ENCODE measurements at regions not wholly inside any gene's neighbourhood (a gene's known extent, or its start where the extent isn't known, plus 50 kb on each side); places are given as distances from the start of the nearest gene placed in this dataset.

DNA sequence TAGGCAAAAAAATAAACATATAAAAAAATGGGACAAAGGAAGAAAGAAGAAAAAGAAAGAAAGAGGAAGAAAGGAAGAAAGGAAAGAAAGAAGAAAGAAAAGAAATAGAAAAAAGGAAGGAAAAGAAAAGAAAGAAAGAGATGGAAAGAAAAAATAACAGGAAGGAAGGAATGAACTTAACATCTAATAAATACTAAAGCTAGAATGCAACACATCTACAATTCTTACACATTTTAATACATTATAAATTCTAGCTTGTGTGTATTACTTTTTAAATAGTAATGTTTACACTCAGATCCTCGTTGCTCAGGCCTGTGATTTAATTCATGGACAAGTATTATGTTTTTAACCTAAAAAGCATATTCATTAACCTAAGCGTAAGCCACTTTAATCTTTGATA lies 703.0 kb upstream of the KIF2B start:
- Histone ChIP-seq H3K4me3 (replicated peaks in 1 of 4; ENCODE audit: control extremely low read depth in 1 of 4, insufficient read depth in 1 of 4, low read depth in 3 of 4, low read length in 4 of 4) (no peak overlapping the region), H3K9me3 (ENCODE audit: control insufficient read depth, insufficient read depth, low read depth, low read length) (no peaks in the 10 kb centered on the region), H3K36me3 (ENCODE audit: control insufficient read depth, insufficient read depth, low read length) (no peaks in the 10 kb centered on the region), H3K4me1 (ENCODE audit: control insufficient read depth, extremely low read depth, insufficient read depth, low read length) (no peaks in the 10 kb centered on the region), H2AFZ (ENCODE audit: low read length) (no peak overlapping the region), H3K79me2 (ENCODE audit: control insufficient read depth, insufficient read depth, low read length) (no peaks in the 10 kb centered on the region), H4K20me1 (ENCODE audit: control insufficient read depth, extremely low read depth, insufficient read depth, low read length) (no peaks in the 10 kb centered on the region), H3K9ac (ENCODE audit: insufficient read depth, low read length) (no peak overlapping the region), H3K27me3 (ENCODE audit: control insufficient read depth, insufficient read depth, low read length) (no peaks in the 10 kb centered on the region), H3K4me2 (ENCODE audit: extremely low read depth, insufficient read depth, low read length) (no peak overlapping the region), H3K27ac (ENCODE audit: insufficient read depth, low read length) (no peak overlapping the region)
- TF ChIP-seq EZH2 (IDR thresholded peaks at IDR 0.05; ENCODE audit: low read length, missing control alignments) = no peak
- TF ChIP-seq, protein P1, sequence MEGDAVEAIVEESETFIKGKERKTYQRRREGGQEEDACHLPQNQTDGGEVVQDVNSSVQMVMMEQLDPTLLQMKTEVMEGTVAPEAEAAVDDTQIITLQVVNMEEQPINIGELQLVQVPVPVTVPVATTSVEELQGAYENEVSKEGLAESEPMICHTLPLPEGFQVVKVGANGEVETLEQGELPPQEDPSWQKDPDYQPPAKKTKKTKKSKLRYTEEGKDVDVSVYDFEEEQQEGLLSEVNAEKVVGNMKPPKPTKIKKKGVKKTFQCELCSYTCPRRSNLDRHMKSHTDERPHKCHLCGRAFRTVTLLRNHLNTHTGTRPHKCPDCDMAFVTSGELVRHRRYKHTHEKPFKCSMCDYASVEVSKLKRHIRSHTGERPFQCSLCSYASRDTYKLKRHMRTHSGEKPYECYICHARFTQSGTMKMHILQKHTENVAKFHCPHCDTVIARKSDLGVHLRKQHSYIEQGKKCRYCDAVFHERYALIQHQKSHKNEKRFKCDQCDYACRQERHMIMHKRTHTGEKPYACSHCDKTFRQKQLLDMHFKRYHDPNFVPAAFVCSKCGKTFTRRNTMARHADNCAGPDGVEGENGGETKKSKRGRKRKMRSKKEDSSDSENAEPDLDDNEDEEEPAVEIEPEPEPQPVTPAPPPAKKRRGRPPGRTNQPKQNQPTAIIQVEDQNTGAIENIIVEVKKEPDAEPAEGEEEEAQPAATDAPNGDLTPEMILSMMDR (conservative IDR thresholded peaks at IDR 0.05 in 1 of 2, IDR thresholded peaks at IDR 0.05 in 1 of 2; ENCODE audit: low read depth in 1 of 2, low read length in 2 of 2) = no peak
- no peak for DNase-seq (ENCODE audit: low read depth in 2 of 2)

DNA sequence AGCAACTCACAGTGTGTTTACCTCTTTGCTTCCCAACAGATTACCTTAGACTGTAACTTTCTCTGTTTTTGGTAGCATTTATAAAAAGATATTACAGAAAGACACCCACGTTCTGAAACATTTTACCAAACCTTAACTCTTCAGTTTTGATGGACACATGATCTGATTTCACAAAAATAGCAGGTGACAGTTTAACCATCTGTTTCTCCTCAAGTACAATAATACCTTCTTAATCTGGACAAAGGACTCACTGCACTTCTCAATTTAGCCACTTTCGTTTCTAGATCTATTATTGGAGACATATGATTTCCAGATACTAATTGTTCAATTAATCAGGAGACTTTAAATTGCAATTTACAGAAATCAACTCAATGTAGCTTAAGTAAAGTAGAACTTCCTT lies 703.8 kb upstream of the KIF2B start:
- Histone ChIP-seq H3K36me3 (ENCODE audit: control insufficient read depth, insufficient read depth, low read length) (no peaks in the 10 kb centered on the region), H3K4me1 (ENCODE audit: control insufficient read depth, extremely low read depth, insufficient read depth, low read length) (no peaks in the 10 kb centered on the region), H4K20me1 (ENCODE audit: control insufficient read depth, extremely low read depth, insufficient read depth, low read length) (no peaks in the 10 kb centered on the region), H3K27ac (ENCODE audit: insufficient read depth, low read length) (no peak overlapping the region), H3K9me3 (ENCODE audit: control insufficient read depth, insufficient read depth, low read depth, low read length) (no peaks in the 10 kb centered on the region), H3K9ac (ENCODE audit: insufficient read depth, low read length) (no peak overlapping the region), H3K27me3 (ENCODE audit: control insufficient read depth, insufficient read depth, low read length) (no peaks in the 10 kb centered on the region), H3K4me3 (replicated peaks in 1 of 4; ENCODE audit: control extremely low read depth in 1 of 4, insufficient read depth in 1 of 4, low read depth in 3 of 4, low read length in 4 of 4) (no peak overlapping the region), H3K79me2 (ENCODE audit: control insufficient read depth, insufficient read depth, low read length) (no peaks in the 10 kb centered on the region), H2AFZ (ENCODE audit: low read length) (no peak overlapping the region), H3K4me2 (ENCODE audit: extremely low read depth, insufficient read depth, low read length) (no peak overlapping the region)
- no peak for DNase-seq (ENCODE audit: low read depth in 2 of 2)
- TF ChIP-seq, protein P1 (conservative IDR thresholded peaks at IDR 0.05 in 1 of 2, IDR thresholded peaks at IDR 0.05 in 1 of 2; ENCODE audit: low read depth in 1 of 2, low read length in 2 of 2) = no peak
- no peak for TF ChIP-seq EZH2 (IDR thresholded peaks at IDR 0.05; ENCODE audit: low read length, missing control alignments)

DNA sequence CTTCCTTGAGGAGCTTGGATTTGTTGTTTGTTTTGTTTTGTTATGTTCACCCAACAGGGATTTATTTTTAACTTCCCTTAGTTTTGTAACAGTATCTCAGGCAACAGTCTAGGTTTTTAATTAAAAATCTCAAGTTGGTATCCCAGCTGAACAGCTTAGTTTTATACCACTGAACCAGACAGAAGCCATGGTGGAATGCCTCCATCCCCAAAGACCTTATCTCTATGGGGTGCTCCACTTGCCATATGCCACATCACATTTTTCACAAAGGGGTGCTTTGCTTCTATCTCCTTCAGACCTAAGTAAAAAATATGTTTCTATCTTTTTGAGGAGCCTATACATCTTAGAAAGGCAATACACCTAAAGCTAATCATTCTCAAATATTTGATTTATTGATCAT lies 715.8 kb upstream of the KIF2B start:
- H2AFZ ChIP-seq (ENCODE audit: low read length) = no peak overlapping the region
- no peak overlapping the region for H3K4me3 ChIP-seq (replicated peaks in 1 of 4; ENCODE audit: control extremely low read depth in 1 of 4, insufficient read depth in 1 of 4, low read depth in 3 of 4, low read length in 4 of 4)
- no peaks in the 10 kb centered on the region for H3K36me3 ChIP-seq (ENCODE audit: control insufficient read depth, insufficient read depth, low read length)
- H3K79me2 ChIP-seq (ENCODE audit: control insufficient read depth, insufficient read depth, low read length) = no peaks in the 10 kb centered on the region
- no peaks in the 10 kb centered on the region for H3K4me1 ChIP-seq (ENCODE audit: control insufficient read depth, extremely low read depth, insufficient read depth, low read length)
- no peak for TF ChIP-seq EZH2 (IDR thresholded peaks at IDR 0.05; ENCODE audit: low read length, missing control alignments)
- TF ChIP-seq, protein P1 (conservative IDR thresholded peaks at IDR 0.05 in 1 of 2, IDR thresholded peaks at IDR 0.05 in 1 of 2; ENCODE audit: low read depth in 1 of 2, low read length in 2 of 2) = no peak
- H3K4me2 ChIP-seq (ENCODE audit: extremely low read depth, insufficient read depth, low read length) = no peak overlapping the region
- H4K20me1 ChIP-seq (ENCODE audit: control insufficient read depth, extremely low read depth, insufficient read depth, low read length) = no peaks in the 10 kb centered on the region
- DNase-seq (ENCODE audit: low read depth in 2 of 2) = no peak
- no peak overlapping the region for H3K27ac ChIP-seq (ENCODE audit: insufficient read depth, low read length)
- H3K9ac ChIP-seq (ENCODE audit: insufficient read depth, low read length) = no peak overlapping the region
- no peaks in the 10 kb centered on the region for H3K9me3 ChIP-seq (ENCODE audit: control insufficient read depth, insufficient read depth, low read depth, low read length)
- H3K27me3 ChIP-seq (ENCODE audit: control insufficient read depth, insufficient read depth, low read length) = no peaks in the 10 kb centered on the region
